ENCODE measurements at regions not wholly inside any gene's neighbourhood (a gene's known extent, or its start where the extent isn't known, plus 50 kb on each side); places are given as distances from the start of the nearest gene placed in this dataset.

- TF ChIP-seq ZNF512 (CRISPR knock-in tag; IDR thresholded peaks at IDR 0.05; ENCODE audit: borderline replicate concordance) (no peak), NR1H2 (CRISPR knock-in tag; IDR thresholded peaks at IDR 0.05) (no peak), GRHL2 (CRISPR knock-in tag; IDR thresholded peaks at IDR 0.05; ENCODE audit: insufficient replicate concordance, severe bottlenecking) (no peak), CREM (CRISPR knock-in tag; IDR thresholded peaks at IDR 0.05) (no peak), JUN (CRISPR knock-in tag; IDR thresholded peaks at IDR 0.05) (no peak), E2F5 (CRISPR knock-in tag; IDR thresholded peaks at IDR 0.05) (no peak)
Measured at GRCh38 chr2:126381091-126381490, 274.9 kb upstream of the GYPC start (continued).

GRCh38 chr2:126382998-126383397 is 273.0 kb upstream of the GYPC start:
- Mint-ChIP-seq H3K9me3 (peaks cover 88% of the 10 kb centered on the region), H3K36me3 (peaks cover 60% of the 10 kb centered on the region), H3K4me3 (no peak overlapping the region), H3K27me3 (ENCODE audit: low read depth) (no peaks in the 10 kb centered on the region), H3K4me1 (peaks cover 8% of the 10 kb centered on the region), H3K27ac (no peak overlapping the region)
- DNase-seq (ENCODE audit: low spot score) = no peak
- ChIA-PET POLR2A (no interaction called here), CTCF (no interaction called here)
- ATAC-seq = no peak
- TF ChIP-seq CBFB (CRISPR knock-in tag; IDR thresholded peaks at IDR 0.05; ENCODE audit: low read depth) (no peak), USF1 (CRISPR knock-in tag; IDR thresholded peaks at IDR 0.05) (no peak), OVOL2 (CRISPR knock-in tag; IDR thresholded peaks at IDR 0.05; ENCODE audit: borderline replicate concordance) (no peak), ZNF281 (CRISPR knock-in tag; IDR thresholded peaks at IDR 0.05) (no peak), CDX4 (CRISPR knock-in tag; IDR thresholded peaks at IDR 0.05; ENCODE audit: borderline replicate concordance) (no peak), ELF4 (CRISPR knock-in tag; IDR thresholded peaks at IDR 0.05; ENCODE audit: low read depth) (no peak), E2F1 (CRISPR knock-in tag; IDR thresholded peaks at IDR 0.05) (no peak), ATF2 (CRISPR knock-in tag; IDR thresholded peaks at IDR 0.05; ENCODE audit: borderline replicate concordance, low read depth) (no peak), ZNF425 (CRISPR knock-in tag; conservative IDR thresholded peaks at IDR 0.05) (no peak), MAX (CRISPR knock-in tag; IDR thresholded peaks at IDR 0.05) (no peak), TCF7 (CRISPR knock-in tag; IDR thresholded peaks at IDR 0.05; ENCODE audit: low read depth) (no peak), ZNF121 (CRISPR knock-in tag; IDR thresholded peaks at IDR 0.05) (no peak), GABPB1 (CRISPR knock-in tag; IDR thresholded peaks at IDR 0.05) (no peak), STAT6 (CRISPR knock-in tag; conservative IDR thresholded peaks at IDR 0.05; ENCODE audit: low read depth) (no peak), MXD4 (CRISPR knock-in tag; IDR thresholded peaks at IDR 0.05; ENCODE audit: borderline replicate concordance) (no peak)

Measured in WTC11 (cell line).